ENCODE measurements at regions not wholly inside any gene's neighbourhood (a gene's known extent, or its start where the extent isn't known, plus 50 kb on each side); places are given as distances from the start of the nearest gene placed in this dataset.
"Not testable (repeated sequence)": the region's sequence is repeated elsewhere in the genome, so short reads cannot be mapped to it uniquely, and the experiment has no call there.

- no peak overlapping the region for H2AFZ ChIP-seq (ENCODE audit: low read length)
- H3K27me3 ChIP-seq (ENCODE audit: low read length) = peaks cover 2% of the 10 kb centered on the region; the same call in 1 of the 2 replicates
- no peak overlapping the region for H3K9ac ChIP-seq (ENCODE audit: low read length)
- no peaks in the 10 kb centered on the region for H3K4me1 ChIP-seq (ENCODE audit: low read length)
- H3K4me3 ChIP-seq (ENCODE audit: low read length) = no peak overlapping the region
- H3K36me3 ChIP-seq (ENCODE audit: insufficient read depth, low read length) = no peaks in the 10 kb centered on the region
- H3K9me3 ChIP-seq (ENCODE audit: low read length) = no peaks in the 10 kb centered on the region
- H3K4me2 ChIP-seq (ENCODE audit: low read depth, low read length, poor library complexity, severe bottlenecking) = no peak overlapping the region
- no peaks in the 10 kb centered on the region for H3K79me2 ChIP-seq (ENCODE audit: low read length)
- no peaks in the 10 kb centered on the region for H3K9me2 ChIP-seq (replicated peaks; ENCODE audit: insufficient read depth, low read length)
- no peak overlapping the region for H3K27ac ChIP-seq (ENCODE audit: low read length)
- no peak for DNase-seq
- no peaks in the 10 kb centered on the region for H4K20me1 ChIP-seq (ENCODE audit: insufficient read depth, low read depth, low read length)
Measured at GRCh38 chr10:117455346-117455745, 80.1 kb upstream of the PDZD8 start.

- Histone ChIP-seq H3K27me3 (ENCODE audit: low read length) (peaks cover 2% of the 10 kb centered on the region; the same call in 1 of the 2 replicates), H3K4me1 (ENCODE audit: low read length) (no peaks in the 10 kb centered on the region)
Measured at GRCh38 chr10:117454502-117454901, 79.3 kb upstream of the PDZD8 start.

DNA sequence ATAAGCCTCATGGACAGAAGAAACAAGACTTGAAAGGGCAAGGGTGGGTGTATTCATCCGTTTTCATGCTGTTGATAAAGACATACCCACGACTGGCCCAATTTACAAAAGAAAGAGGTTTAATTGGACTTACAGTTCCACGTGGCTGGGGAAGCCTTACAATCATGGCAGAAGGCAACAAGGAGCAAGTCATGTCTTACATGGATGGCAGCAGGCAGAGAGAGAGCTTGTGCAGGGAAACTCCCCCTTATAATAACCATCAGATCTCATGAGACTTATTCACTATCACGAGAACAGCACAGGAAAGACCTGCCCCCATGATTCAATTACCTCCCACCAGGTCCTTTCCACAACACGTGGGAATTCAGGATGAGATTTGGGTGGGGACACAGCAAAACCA, 78.2 kb upstream of the PDZD8 start:
- not testable (repeated sequence) for H3K27ac ChIP-seq (ENCODE audit: low read length); H3K79me2 ChIP-seq (ENCODE audit: low read length); H3K9ac ChIP-seq (ENCODE audit: low read length); H3K4me1 ChIP-seq (ENCODE audit: low read length); H3K36me3 ChIP-seq (ENCODE audit: insufficient read depth, low read length); H3K4me2 ChIP-seq (ENCODE audit: low read depth, low read length, poor library complexity, severe bottlenecking); H3K9me2 ChIP-seq (replicated peaks; ENCODE audit: insufficient read depth, low read length); H3K4me3 ChIP-seq (ENCODE audit: low read length); H3K27me3 ChIP-seq (ENCODE audit: low read length); H4K20me1 ChIP-seq (ENCODE audit: insufficient read depth, low read depth, low read length); H3K9me3 ChIP-seq (ENCODE audit: low read length); DNase-seq; H2AFZ ChIP-seq (ENCODE audit: low read length)

More at GRCh38 chr10:117454502-117454901, 79.3 kb upstream of the PDZD8 start:
- no peaks in the 10 kb centered on the region for H3K79me2 ChIP-seq (ENCODE audit: low read length)
- no peaks in the 10 kb centered on the region for H3K36me3 ChIP-seq (ENCODE audit: insufficient read depth, low read length)
- no peaks in the 10 kb centered on the region for H4K20me1 ChIP-seq (ENCODE audit: insufficient read depth, low read depth, low read length)
- H3K9me3 ChIP-seq (ENCODE audit: low read length) = no peaks in the 10 kb centered on the region
- H2AFZ ChIP-seq (ENCODE audit: low read length) = no peak overlapping the region
- no peak overlapping the region for H3K4me2 ChIP-seq (ENCODE audit: low read depth, low read length, poor library complexity, severe bottlenecking)
- no peak overlapping the region for H3K27ac ChIP-seq (ENCODE audit: low read length)
- DNase-seq = no peak
- H3K4me3 ChIP-seq (ENCODE audit: low read length) = no peak overlapping the region
- H3K9me2 ChIP-seq (replicated peaks; ENCODE audit: insufficient read depth, low read length) = no peaks in the 10 kb centered on the region
- no peak overlapping the region for H3K9ac ChIP-seq (ENCODE audit: low read length)

GRCh38 chr10:117450940-117451339, 75.7 kb upstream of the PDZD8 start:
- no peak overlapping the region for H3K9ac ChIP-seq (ENCODE audit: low read length)
- no peaks in the 10 kb centered on the region for H3K36me3 ChIP-seq (ENCODE audit: insufficient read depth, low read length)
- H3K79me2 ChIP-seq (ENCODE audit: low read length) = no peaks in the 10 kb centered on the region
- no peak overlapping the region for H3K27ac ChIP-seq (ENCODE audit: low read length)
- H3K4me2 ChIP-seq (ENCODE audit: low read depth, low read length, poor library complexity, severe bottlenecking) = no peak overlapping the region
- no peak for DNase-seq
- H3K9me2 ChIP-seq (replicated peaks; ENCODE audit: insufficient read depth, low read length) = no peaks in the 10 kb centered on the region
- no peak overlapping the region for H2AFZ ChIP-seq (ENCODE audit: low read length)
- no peaks in the 10 kb centered on the region for H4K20me1 ChIP-seq (ENCODE audit: insufficient read depth, low read depth, low read length)
- H3K27me3 ChIP-seq (ENCODE audit: low read length) = 0 out of 2 replicates have a peak, but pooled peaks cover 2% of the 10 kb centered on the region
- peaks cover 6% of the 10 kb centered on the region; the same call in 1 of the 2 replicates for H3K4me1 ChIP-seq (ENCODE audit: low read length)
- H3K9me3 ChIP-seq (ENCODE audit: low read length) = no peaks in the 10 kb centered on the region
- no peak overlapping the region for H3K4me3 ChIP-seq (ENCODE audit: low read length)

- Histone ChIP-seq H4K20me1 (ENCODE audit: insufficient read depth, low read depth, low read length) (no peaks in the 10 kb centered on the region), H3K9me3 (ENCODE audit: low read length) (no peaks in the 10 kb centered on the region), H3K79me2 (ENCODE audit: low read length) (no peaks in the 10 kb centered on the region), H3K9ac (ENCODE audit: low read length) (no peak overlapping the region), H3K27me3 (ENCODE audit: low read length) (0 out of 2 replicates have a peak, but pooled peaks cover 2% of the 10 kb centered on the region), H3K36me3 (ENCODE audit: insufficient read depth, low read length) (no peaks in the 10 kb centered on the region), H2AFZ (ENCODE audit: low read length) (no peak overlapping the region), H3K4me3 (ENCODE audit: low read length) (no peak overlapping the region), H3K4me1 (ENCODE audit: low read length) (peaks cover 6% of the 10 kb centered on the region; the same call in 1 of the 2 replicates), H3K27ac (ENCODE audit: low read length) (no peak overlapping the region), H3K4me2 (ENCODE audit: low read depth, low read length, poor library complexity, severe bottlenecking) (no peak overlapping the region), H3K9me2 (replicated peaks; ENCODE audit: insufficient read depth, low read length) (no peaks in the 10 kb centered on the region)
- DNase-seq = peak; percentile 74
Measured at GRCh38 chr10:117449636-117450035, 74.4 kb upstream of the PDZD8 start.

GRCh38 chr10:117448802-117449201, 73.6 kb upstream of the PDZD8 start:
- H4K20me1 ChIP-seq (ENCODE audit: insufficient read depth, low read depth, low read length) = no peaks in the 10 kb centered on the region
- no peaks in the 10 kb centered on the region for H3K79me2 ChIP-seq (ENCODE audit: low read length)
- H3K9me2 ChIP-seq (replicated peaks; ENCODE audit: insufficient read depth, low read length) = no peaks in the 10 kb centered on the region
- no peak overlapping the region for H3K27ac ChIP-seq (ENCODE audit: low read length)
- no peak for DNase-seq
- H3K9ac ChIP-seq (ENCODE audit: low read length) = no peak overlapping the region
- no peak overlapping the region for H3K4me2 ChIP-seq (ENCODE audit: low read depth, low read length, poor library complexity, severe bottlenecking)
- H3K4me1 ChIP-seq (ENCODE audit: low read length) = peaks cover 6% of the 10 kb centered on the region; the same call in 1 of the 2 replicates
- no peaks in the 10 kb centered on the region for H3K36me3 ChIP-seq (ENCODE audit: insufficient read depth, low read length)
- H3K4me3 ChIP-seq (ENCODE audit: low read length) = no peak overlapping the region
- H3K9me3 ChIP-seq (ENCODE audit: low read length) = no peaks in the 10 kb centered on the region
- 0 out of 2 replicates have a peak, but pooled peaks cover 5% of the 10 kb centered on the region for H3K27me3 ChIP-seq (ENCODE audit: low read length)
- no peak overlapping the region for H2AFZ ChIP-seq (ENCODE audit: low read length)

- 0 out of 2 replicates have a peak, but pooled peaks cover 3% of the 10 kb centered on the region for H3K27me3 ChIP-seq (ENCODE audit: low read length)
- H3K79me2 ChIP-seq (ENCODE audit: low read length) = no peaks in the 10 kb centered on the region
- no peaks in the 10 kb centered on the region for H3K9me2 ChIP-seq (replicated peaks; ENCODE audit: insufficient read depth, low read length)
- H4K20me1 ChIP-seq (ENCODE audit: insufficient read depth, low read depth, low read length) = no peaks in the 10 kb centered on the region
- H3K27ac ChIP-seq (ENCODE audit: low read length) = no peak overlapping the region
- H3K4me3 ChIP-seq (ENCODE audit: low read length) = no peak overlapping the region
- no peaks in the 10 kb centered on the region for H3K9me3 ChIP-seq (ENCODE audit: low read length)
- peaks cover 24% of the 10 kb centered on the region for H3K4me1 ChIP-seq (ENCODE audit: low read length)
- no peak for DNase-seq
- no peak overlapping the region for H2AFZ ChIP-seq (ENCODE audit: low read length)
- no peak overlapping the region for H3K9ac ChIP-seq (ENCODE audit: low read length)
- no peak overlapping the region for H3K4me2 ChIP-seq (ENCODE audit: low read depth, low read length, poor library complexity, severe bottlenecking)
- no peaks in the 10 kb centered on the region for H3K36me3 ChIP-seq (ENCODE audit: insufficient read depth, low read length)
Measured at GRCh38 chr10:117445992-117446391, 70.8 kb upstream of the PDZD8 start.

GRCh38 chr10:117444497-117445040, 69.3 kb upstream of the PDZD8 start:
- H3K9me2 ChIP-seq (replicated peaks; ENCODE audit: insufficient read depth, low read length) = no peaks in the 10 kb centered on the region
- 0 out of 2 replicates have a peak, but pooled peaks cover 3% of the 10 kb centered on the region for H3K27me3 ChIP-seq (ENCODE audit: low read length)
- peaks cover 24% of the 10 kb centered on the region for H3K4me1 ChIP-seq (ENCODE audit: low read length)
- no peak overlapping the region for H3K27ac ChIP-seq (ENCODE audit: low read length)
- H3K36me3 ChIP-seq (ENCODE audit: insufficient read depth, low read length) = no peaks in the 10 kb centered on the region
- H3K9me3 ChIP-seq (ENCODE audit: low read length) = no peaks in the 10 kb centered on the region
- no peak overlapping the region for H3K4me3 ChIP-seq (ENCODE audit: low read length)
- no peaks in the 10 kb centered on the region for H3K79me2 ChIP-seq (ENCODE audit: low read length)
- no peak overlapping the region for H3K4me2 ChIP-seq (ENCODE audit: low read depth, low read length, poor library complexity, severe bottlenecking)
- no peak overlapping the region for H2AFZ ChIP-seq (ENCODE audit: low read length)
- H4K20me1 ChIP-seq (ENCODE audit: insufficient read depth, low read depth, low read length) = no peaks in the 10 kb centered on the region
- H3K9ac ChIP-seq (ENCODE audit: low read length) = no peak overlapping the region
- DNase-seq = no peak
